GM12892 (cell line): ENCODE measurements at regions not wholly inside any gene's neighbourhood (a gene's known extent, or its start where the extent isn't known, plus 50 kb on each side); places are given as distances from the start of the nearest gene placed in this dataset.

ENCODE experiments used
- DNase-seq: peaks from one replicate; pipeline ENCODE4 v3.0.0; 2011; ENCODE audit not compliant: insufficient read length
- FAIRE-seq: peaks from 2 replicates; lab custom pipeline; 2011; peaks lifted over from hg19 to GRCh38; lab: Jason Lieb, UNC
- POLR2A ChIP-seq: IDR thresholded peaks from 2 replicates; pipeline ENCODE4 v1.6.1; 2011; ENCODE audit warnings: low read depth, low read length, control low read depth
- POLR2AphosphoS5 ChIP-seq: IDR thresholded peaks from 2 replicates; pipeline ENCODE4 v1.6.1; 2011; ENCODE audit warnings: low read depth, low read length, control low read depth
- TAF1 ChIP-seq: IDR thresholded peaks from 2 replicates; pipeline ENCODE4 v1.6.1; 2011; ENCODE audit warnings: low read depth, mild to moderate bottlenecking, control low read depth, low read length, borderline replicate concordance

DNA sequence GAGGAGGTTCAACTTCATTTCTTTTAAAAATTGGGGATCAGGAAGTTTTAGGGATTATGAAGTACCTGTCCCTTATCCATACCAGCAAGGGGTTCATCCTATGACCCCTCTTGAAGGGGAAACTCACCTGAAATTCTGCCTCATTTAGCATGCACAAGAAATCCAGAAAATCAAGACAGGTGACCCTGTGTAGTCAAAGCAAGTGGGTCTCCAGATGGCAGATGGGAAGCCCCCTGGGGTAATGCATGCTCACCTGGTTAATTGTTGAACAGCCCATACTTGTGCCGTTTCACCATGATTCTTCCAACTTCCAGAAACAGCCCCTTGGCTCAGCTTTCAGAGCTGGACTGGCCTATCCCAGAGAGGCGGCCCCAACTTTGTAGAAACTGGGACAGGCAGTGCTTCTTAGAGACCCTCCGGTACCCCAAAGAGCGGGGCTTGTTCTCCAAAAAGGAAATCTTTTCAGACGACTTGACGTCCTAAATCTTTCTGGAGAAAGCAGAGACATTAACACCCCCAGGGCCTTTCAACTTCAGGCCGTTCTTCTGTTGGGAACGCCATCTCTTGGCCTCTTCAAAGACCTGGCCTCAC is 66.3 kb upstream of the ESRRB start:
- no peak for DNase-seq
- FAIRE-seq, result no peak
- TF ChIP-seq POLR2A (no peak), POLR2AphosphoS5 (no peak), TAF1 (no peak)

GRCh38 chr14:76311079-76311758 is 64.7 kb upstream of the ESRRB start:
- TF ChIP-seq POLR2A (no peak), TAF1 (no peak), POLR2AphosphoS5 (no peak)
- no peak for DNase-seq
- no peak for FAIRE-seq

DNA sequence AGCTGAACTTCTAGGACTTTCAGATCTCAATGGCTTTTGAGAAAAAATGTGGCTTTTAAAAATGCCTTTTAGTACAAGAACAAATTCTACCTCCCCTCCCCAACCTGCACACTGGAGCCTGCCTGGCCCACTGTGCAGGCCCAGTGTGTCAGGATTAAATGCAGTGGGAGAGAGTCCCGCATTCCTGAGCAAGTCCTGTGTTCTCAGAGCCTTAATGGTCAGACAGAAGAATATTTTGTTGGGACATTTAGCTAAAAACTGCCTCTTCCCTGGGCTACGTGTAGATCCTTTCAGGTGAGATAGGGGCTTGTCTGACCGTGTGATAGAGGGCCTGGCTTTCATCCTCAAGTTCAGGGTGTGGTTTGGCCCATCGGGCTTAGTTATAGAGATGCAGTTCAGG is 63.1 kb upstream of the ESRRB start:
- no peak for FAIRE-seq
- no peak for DNase-seq
- TF ChIP-seq POLR2A, result no peak
- TF ChIP-seq TAF1, result no peak
- no peak for TF ChIP-seq POLR2AphosphoS5

DNA sequence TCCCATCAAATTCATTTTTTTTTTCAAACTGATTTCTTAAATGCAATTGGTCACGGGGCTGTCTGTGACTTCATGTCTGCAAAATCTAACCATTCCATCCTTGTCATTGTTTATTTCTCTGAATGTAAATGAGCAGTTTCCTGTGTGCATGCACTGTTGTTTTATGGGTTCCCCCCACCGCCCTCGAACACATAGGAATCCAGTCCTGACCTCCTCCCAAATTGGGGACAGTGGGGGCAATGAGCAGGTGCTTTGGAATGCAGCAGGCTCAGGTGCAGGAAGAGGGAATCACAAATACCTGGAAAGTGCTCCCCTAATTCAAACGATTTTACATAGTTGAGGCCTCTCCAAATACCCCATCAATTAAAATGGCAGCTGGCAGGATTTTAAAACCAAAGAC is 62.6 kb upstream of the ESRRB start:
- no peak for TF ChIP-seq POLR2A
- no peak for TF ChIP-seq TAF1
- TF ChIP-seq POLR2AphosphoS5, result no peak
- DNase-seq, result no peak
- no peak for FAIRE-seq

- no peak for DNase-seq
- TF ChIP-seq TAF1 (no peak), POLR2AphosphoS5 (no peak)
- no peak for FAIRE-seq
Measured at GRCh38 chr14:76313852-76314251, 62.1 kb upstream of the ESRRB start.

DNA sequence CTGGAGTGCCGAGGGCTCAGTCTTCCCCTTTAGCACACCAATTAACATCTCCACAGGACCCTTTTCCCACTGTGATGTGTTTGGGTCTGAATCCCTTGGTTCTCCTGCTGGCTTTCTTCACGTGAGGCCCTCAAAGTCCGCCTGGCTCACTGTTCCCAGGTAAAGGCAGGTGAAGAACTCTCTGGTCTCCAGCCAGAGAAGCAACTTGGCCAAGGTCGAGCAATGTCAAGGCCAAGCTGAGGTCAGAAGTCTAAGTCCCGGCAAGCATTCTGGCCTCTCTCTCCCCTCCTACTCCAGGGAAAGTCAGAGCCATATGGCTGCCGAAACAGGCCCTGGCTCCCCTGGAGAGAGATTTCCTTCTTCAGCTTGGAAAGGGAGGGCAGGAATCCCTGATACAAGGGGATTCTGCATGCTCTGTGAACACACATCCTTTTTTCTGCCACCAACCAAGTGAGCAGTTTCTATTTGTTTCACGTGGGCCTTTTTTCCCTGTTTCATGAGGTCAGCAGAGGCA is 61.4 kb upstream of the ESRRB start:
- DNase-seq (no peak), FAIRE-seq (no peak)
- no peak for TF ChIP-seq POLR2A
- no peak for TF ChIP-seq TAF1
- no peak for TF ChIP-seq POLR2AphosphoS5

DNA sequence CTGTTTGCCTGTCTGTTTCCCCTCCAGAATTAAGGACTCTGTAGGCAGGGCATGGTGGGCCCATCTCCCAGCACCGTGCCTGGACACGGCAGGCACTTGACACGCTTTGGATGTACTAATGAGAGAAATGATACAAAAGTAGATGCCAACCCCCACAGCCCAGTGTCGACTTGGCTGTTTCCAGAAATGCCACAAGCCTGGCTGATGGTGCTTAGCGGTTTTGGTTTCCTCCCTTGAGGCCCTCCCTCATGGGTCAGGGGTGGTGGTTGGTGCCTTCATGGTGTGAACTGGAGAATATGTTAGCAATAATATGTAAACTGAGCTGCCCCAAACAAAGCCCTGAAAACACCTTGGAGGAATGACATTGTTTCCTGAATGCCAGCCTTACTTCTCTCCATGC is 55.5 kb upstream of the ESRRB start:
- TF ChIP-seq POLR2A, result no peak
- FAIRE-seq (no peak), DNase-seq (no peak)

DNA sequence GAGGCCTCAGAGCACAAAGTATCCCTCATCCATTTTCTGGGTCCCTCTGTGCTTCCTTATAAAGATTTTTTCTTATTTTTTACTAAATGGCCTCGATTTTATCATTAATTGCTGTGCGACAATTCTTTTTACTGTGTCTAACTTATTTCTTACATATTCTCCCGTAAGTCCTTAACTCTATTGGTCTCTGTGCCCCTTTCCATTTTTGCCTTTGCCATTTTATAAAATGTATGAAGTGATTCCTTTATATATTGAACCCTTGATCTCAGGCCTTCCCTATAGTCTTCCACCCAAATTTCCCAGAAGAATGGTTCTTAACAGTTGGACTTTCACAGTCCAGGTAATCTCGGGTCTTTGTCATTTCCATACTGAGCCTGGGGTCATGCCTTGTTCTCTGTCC is 55.0 kb upstream of the ESRRB start:
- TF ChIP-seq TAF1 (no peak), POLR2A (no peak), POLR2AphosphoS5 (no peak)
- no peak for DNase-seq
- FAIRE-seq, result no peak

DNA sequence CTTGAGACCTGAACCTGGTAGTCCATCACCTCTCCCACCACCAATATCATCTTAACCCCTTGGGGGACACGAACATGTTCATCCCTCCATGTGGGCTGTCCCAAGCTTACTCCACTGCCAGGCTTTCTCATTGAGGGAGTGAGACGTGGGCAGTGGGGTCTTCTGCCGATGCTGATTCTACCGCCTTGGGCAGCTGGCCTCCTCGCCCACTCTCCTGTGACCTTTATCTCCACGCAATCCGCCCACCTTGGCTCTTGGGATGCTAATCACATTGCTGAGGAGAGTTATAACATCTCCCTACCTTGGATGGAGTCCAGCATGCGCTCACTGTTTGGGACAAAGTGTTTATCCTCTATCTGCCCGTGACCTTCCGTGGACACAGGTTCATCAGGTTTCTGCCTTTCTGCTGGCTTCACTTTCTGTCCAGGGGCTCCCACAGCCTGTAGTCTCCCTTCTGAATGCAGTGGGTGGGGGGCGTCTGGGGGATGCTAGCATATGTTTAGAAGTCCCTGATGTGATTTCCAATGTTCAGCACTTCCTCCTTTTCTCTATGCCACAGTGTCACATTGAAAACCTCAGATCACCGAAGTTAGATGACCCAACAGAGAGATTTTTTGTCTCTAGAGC is 53.2 kb upstream of the ESRRB start:
- no peak for TF ChIP-seq POLR2AphosphoS5
- TF ChIP-seq POLR2A, result no peak
- TF ChIP-seq TAF1, result no peak
- FAIRE-seq, result no peak
- DNase-seq, result no peak

- TF ChIP-seq POLR2A (no peak), POLR2AphosphoS5 (no peak), TAF1 (no peak)
- DNase-seq (no peak), FAIRE-seq (no peak)
Measured at GRCh38 chr14:76323331-76324050, 52.4 kb upstream of the ESRRB start.

DNA sequence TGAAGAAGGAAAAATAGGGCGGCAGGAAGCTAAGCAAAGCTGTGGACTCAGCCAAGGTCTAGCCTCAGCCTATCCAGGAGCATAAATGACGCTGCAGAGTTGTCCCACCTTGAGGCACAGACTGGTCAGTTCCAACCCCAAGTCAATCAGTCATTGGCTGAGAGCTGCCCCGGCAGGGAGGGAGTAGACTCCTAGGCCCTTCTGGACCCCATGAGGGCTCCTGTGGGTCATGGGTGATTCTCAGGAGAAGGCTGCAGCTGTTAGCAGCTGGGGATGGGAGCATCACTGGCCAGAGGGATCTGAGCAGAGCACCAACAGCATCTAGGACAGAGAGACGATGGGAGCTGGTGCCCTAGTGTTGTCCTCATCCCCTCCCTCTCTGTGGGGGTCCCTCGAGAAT is 51.8 kb upstream of the ESRRB start:
- no peak for FAIRE-seq
- no peak for DNase-seq

More for the DNA sequence above, 51.8 kb upstream of the ESRRB start:
- TF ChIP-seq TAF1 (no peak), POLR2AphosphoS5 (no peak), POLR2A (no peak)
